ENCODE measurements at regions not wholly inside any gene's neighbourhood (a gene's known extent, or its start where the extent isn't known, plus 50 kb on each side); places are given as distances from the start of the nearest gene placed in this dataset.
A peak's percentile ranks its signal among the peaks of the same experiment; 100 is the strongest.
"Not testable (repeated sequence)": the region's sequence is repeated elsewhere in the genome, so short reads cannot be mapped to it uniquely, and the experiment has no call there.

DNA sequence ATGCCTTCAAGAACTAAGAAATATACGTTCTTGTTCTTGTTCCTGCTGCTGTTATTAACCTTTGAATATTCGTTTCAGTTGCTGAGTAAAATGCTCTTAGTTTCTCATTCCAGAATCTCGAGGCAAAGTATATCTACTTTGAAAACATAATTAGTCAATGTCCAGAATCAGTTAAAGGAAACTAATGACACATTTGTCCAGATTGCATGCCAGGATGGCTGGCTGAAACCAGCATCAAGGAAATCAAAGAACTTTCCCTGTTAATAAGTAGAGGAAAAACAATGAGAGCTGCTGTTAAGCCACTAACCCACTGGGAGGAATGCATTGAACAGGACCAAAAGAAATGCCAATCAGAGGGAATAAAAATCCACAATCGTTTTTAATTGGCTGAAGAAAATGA lies 196.9 kb downstream of the ALDH8A1 start:
- intact Hi-C loops (cut with DNase I; ENCODE audit: low total_unique reads): no loop called here
- no peaks in the 10 kb centered on the region for H3K27me3 ChIP-seq
- 11 to 28% (median 25%) methylated on average over 4 of the region's 4 CpGs for WGBS, 5 donors
- no peaks in the 10 kb centered on the region for H3K9me3 ChIP-seq
- H3K4me3 ChIP-seq: no peak overlapping the region
- no peak for TF ChIP-seq EP300 (IDR thresholded peaks at IDR 0.05)
- TF ChIP-seq POLR2AphosphoS5 (IDR thresholded peaks at IDR 0.05): no peak
- TF ChIP-seq, protein P1, sequence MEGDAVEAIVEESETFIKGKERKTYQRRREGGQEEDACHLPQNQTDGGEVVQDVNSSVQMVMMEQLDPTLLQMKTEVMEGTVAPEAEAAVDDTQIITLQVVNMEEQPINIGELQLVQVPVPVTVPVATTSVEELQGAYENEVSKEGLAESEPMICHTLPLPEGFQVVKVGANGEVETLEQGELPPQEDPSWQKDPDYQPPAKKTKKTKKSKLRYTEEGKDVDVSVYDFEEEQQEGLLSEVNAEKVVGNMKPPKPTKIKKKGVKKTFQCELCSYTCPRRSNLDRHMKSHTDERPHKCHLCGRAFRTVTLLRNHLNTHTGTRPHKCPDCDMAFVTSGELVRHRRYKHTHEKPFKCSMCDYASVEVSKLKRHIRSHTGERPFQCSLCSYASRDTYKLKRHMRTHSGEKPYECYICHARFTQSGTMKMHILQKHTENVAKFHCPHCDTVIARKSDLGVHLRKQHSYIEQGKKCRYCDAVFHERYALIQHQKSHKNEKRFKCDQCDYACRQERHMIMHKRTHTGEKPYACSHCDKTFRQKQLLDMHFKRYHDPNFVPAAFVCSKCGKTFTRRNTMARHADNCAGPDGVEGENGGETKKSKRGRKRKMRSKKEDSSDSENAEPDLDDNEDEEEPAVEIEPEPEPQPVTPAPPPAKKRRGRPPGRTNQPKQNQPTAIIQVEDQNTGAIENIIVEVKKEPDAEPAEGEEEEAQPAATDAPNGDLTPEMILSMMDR (IDR thresholded peaks at IDR 0.05): no peak
- no peak for TF ChIP-seq POLR2A (IDR thresholded peaks at IDR 0.05)
- H3K27ac ChIP-seq: peak overlapping the region in 3 of 5 donors; percentile 4 to 49 (median 15)
- H3K4me1 ChIP-seq: no peaks in the 10 kb centered on the region
- peak in 1 of 2 donors; percentile 64 for DNase-seq
- H3K36me3 ChIP-seq: no peaks in the 10 kb centered on the region

DNA sequence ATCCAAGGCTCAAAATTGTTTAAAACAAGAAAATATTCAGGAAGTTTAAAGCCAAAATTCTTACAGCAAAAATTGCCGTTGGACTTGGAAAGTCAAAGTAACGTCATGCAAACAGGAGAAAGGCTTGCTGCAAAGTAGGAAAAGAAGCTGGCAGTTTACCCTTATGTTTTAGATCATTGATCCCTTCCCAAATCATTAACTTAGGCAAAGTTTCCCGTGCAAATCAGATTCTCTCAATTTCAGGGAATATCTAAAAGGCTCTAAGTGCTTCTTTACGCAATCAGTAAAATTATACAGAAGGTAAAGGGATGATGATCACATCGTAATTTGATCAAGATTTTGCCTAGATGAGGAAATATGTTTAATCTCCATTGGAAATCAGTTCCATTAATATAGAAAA lies 197.5 kb downstream of the ALDH8A1 start:
- Histone ChIP-seq H3K36me3 (no peaks in the 10 kb centered on the region), H3K9me3 (no peaks in the 10 kb centered on the region), H3K27me3 (no peaks in the 10 kb centered on the region), H3K4me1 (no peaks in the 10 kb centered on the region), H3K27ac (peak overlapping the region in 2 of 5 donors; percentile 15 to 49), H3K4me3 (no peak overlapping the region)
- intact Hi-C loops (cut with DNase I; ENCODE audit: low total_unique reads): no loop called here
- TF ChIP-seq POLR2A (IDR thresholded peaks at IDR 0.05): no peak
- TF ChIP-seq, protein P1 (IDR thresholded peaks at IDR 0.05): no peak
- TF ChIP-seq POLR2AphosphoS5 (IDR thresholded peaks at IDR 0.05): no peak
- TF ChIP-seq EP300 (IDR thresholded peaks at IDR 0.05): no peak
- no peak for DNase-seq
- 29 to 50% (median 41%) methylated on average over 5 of the region's 5 CpGs for WGBS, 5 donors

DNA sequence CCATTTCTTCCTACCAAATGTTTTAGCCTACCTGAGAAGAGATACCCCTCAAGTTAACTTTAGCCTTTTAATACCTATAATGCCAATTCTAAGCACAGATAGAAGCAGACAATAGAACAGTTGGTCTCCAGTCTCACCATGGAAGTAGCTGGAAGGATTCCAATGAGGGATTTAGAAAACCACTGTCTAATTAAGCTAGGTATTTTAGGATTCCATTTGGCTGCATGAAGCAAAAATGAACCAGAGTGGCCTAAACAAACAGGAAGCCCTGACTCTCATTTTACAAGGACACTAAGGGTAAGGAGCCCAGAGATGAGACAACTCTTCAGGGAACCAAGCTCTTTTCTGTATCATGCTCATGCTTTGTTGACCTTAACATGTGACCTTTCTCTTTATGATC lies 199.2 kb downstream of the ALDH8A1 start:
- H3K27ac ChIP-seq: no peak overlapping the region
- no peak overlapping the region for H3K4me3 ChIP-seq
- TF ChIP-seq EP300 (IDR thresholded peaks at IDR 0.05) (no peak), POLR2AphosphoS5 (IDR thresholded peaks at IDR 0.05) (no peak), POLR2A (IDR thresholded peaks at IDR 0.05) (no peak)
- TF ChIP-seq, protein P1 (IDR thresholded peaks at IDR 0.05): no peak
- H3K36me3 ChIP-seq: no peaks in the 10 kb centered on the region
- H3K4me1 ChIP-seq: no peaks in the 10 kb centered on the region
- no peaks in the 10 kb centered on the region for H3K9me3 ChIP-seq
- H3K27me3 ChIP-seq: no peaks in the 10 kb centered on the region
- intact Hi-C loops (cut with DNase I; ENCODE audit: low total_unique reads): no loop called here
- DNase-seq: no peak

DNA sequence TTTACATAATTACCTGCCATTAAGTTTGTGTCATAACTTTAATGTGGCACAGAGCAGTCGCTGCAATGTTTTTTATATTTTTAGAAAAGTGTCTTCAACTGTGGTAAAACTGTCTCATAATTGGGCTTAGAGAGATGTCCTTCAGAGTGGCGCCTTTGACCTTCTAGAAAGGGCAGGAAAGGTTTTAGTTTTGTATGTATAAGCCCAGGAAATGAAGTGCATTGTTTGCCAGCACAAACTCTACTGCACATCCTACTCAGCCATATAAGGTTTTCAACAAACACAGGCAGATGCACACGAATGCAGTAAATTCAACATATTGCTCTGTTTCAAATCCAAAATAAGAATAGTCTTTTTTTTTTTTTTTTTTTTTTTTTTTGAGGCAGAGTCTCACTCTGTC lies 201.4 kb downstream of the ALDH8A1 start:
- TF ChIP-seq, protein P1 (IDR thresholded peaks at IDR 0.05): no peak
- TF ChIP-seq POLR2A (IDR thresholded peaks at IDR 0.05): no peak
- no peak for TF ChIP-seq POLR2AphosphoS5 (IDR thresholded peaks at IDR 0.05)
- TF ChIP-seq EP300 (IDR thresholded peaks at IDR 0.05): no peak
- intact Hi-C loops (cut with DNase I; ENCODE audit: low total_unique reads): no loop called here
- DNase-seq: no peak
- no peaks in the 10 kb centered on the region for H3K4me1 ChIP-seq
- WGBS, 5 donors: 64 to 82% (median 76%) methylated on average over 3 of the region's 3 CpGs
- no peak overlapping the region for H3K27ac ChIP-seq
- no peak overlapping the region for H3K4me3 ChIP-seq
- H3K36me3 ChIP-seq: no peaks in the 10 kb centered on the region
- no peaks in the 10 kb centered on the region for H3K9me3 ChIP-seq
- H3K27me3 ChIP-seq: no peaks in the 10 kb centered on the region

DNA sequence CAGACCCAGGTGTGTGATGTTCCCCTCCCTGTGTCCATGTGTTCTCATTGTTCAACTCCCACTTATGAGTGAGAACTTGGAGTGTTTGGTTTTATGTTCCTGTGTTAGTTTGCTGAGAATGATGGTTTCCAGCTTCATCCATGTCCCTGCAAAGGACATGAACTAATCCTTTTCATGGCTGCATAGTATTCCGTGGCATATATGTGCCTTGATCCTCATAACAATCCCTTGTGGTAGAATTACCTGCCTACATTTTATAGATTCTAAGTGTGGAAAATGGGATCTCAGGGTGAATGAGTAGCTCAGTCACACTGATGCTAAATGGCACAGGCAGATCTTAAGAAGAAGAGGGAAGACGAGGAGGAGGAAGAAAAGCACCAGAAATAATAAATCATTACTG lies 202.7 kb downstream of the ALDH8A1 start:
- WGBS, 5 donors: 89 to 98% (median 93%) methylated on average over 2 of the region's 2 CpGs
- intact Hi-C loops (cut with DNase I; ENCODE audit: low total_unique reads); H3K9me3 ChIP-seq; H3K4me3 ChIP-seq; H3K27me3 ChIP-seq; H3K4me1 ChIP-seq; DNase-seq; H3K36me3 ChIP-seq; H3K27ac ChIP-seq: not testable (repeated sequence)
